ENCODE measurements at regions not wholly inside any gene's neighbourhood (a gene's known extent, or its start where the extent isn't known, plus 50 kb on each side); places are given as distances from the start of the nearest gene placed in this dataset.
A peak's percentile ranks its signal among the peaks of the same experiment; 100 is the strongest.

DNA sequence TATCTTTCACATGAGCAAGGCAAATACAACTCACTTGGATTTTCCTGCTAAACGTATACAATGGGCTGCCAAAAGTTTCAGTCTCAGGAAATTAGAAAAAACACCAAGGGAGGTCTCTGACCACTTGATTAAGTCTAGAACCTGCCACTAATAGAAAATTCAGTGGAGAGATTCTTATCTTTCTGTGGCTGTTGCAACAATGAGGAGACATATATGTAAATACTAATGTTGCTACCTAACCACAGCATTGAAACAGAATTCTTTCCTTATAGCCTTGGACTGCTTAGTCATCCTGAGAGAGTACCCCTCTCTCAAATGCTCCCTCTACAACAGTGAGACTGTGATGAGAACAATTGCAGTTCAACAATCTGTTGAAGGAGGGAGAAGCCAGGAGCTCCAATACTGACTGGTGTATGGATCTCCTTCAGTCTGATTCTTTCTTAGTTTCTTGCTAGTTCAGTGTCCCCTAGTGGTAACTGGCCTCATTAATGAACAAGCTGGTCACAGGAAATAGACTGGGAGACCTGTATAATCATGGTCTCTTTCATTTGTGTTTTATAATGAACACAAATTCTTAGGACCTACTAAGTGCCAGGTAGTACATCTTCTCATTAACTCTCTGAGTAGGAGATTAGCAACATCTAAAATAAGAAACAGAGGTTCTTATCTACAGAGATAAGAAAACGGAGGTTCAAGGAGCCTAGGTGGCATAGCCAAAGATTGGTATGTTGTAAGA lies 164.5 kb downstream of the SLC38A4 start:
- H3K79me2 ChIP-seq (ENCODE audit: insufficient read depth, low read length): no peaks in the 10 kb centered on the region
- peak; percentile 71 for DNase-seq (ENCODE audit: low read depth, low spot score)
- RAD21 ChIA-PET (ENCODE audit: low non-redundant PET in 1 of 2, low total read pairs in 2 of 2, uncharacterized antibody in 2 of 2, unreplicated experiment in 2 of 2): interaction anchor here in 1 of 2 experiments (0.6 to 1.0 kb wide), 3 partner anchors 219 to 277 kb away, joined by 3 to 4 read pairs (median 3); no protein-coding TSS in a partner anchor
- intact Hi-C loops (cut with micrococcal nuclease): loop anchor here (2.0 to 10.0 kb wide), 5 partner anchors 109 to 304 kb away; partner anchors contain the start of gene SLC38A2
- BruUV-seq (replicated peaks): no TSS peak
- H2AFZ ChIP-seq (ENCODE audit: low read depth, low read length, poor library complexity, severe bottlenecking): no peak overlapping the region
- peak; percentile 78 for ATAC-seq
- CTCF ChIA-PET: interaction anchor here (0.6 to 2.1 kb wide), 12 partner anchors 10 to 536 kb away, joined by 3 to 8 read pairs (median 4); no protein-coding TSS in a partner anchor
- H3K27ac ChIP-seq (ENCODE audit: low read depth, low read length): peak overlapping the region; percentile 21; the same call in 1 of the 2 replicates
- POLR2A ChIA-PET: interaction anchor here (0.7 to 1.1 kb wide), 3 partner anchors 105 to 286 kb away, joined by 3 to 7 read pairs (median 4); no protein-coding TSS in a partner anchor
- H3K4me2 ChIP-seq (ENCODE audit: low read length): peak overlapping the region; percentile 29
- no peaks in the 10 kb centered on the region for H3K27me3 ChIP-seq (ENCODE audit: insufficient read depth, low read length)
- H4K20me1 ChIP-seq (ENCODE audit: insufficient read depth): no peaks in the 10 kb centered on the region
- peaks cover 53 to 65% of the 10 kb centered on the region in 2 experiments for H3K4me1 ChIP-seq (ENCODE audit: control insufficient read depth in 1 of 2, insufficient read depth in 2 of 2, low read length in 2 of 2)
- no peaks in the 10 kb centered on the region for H3K9me3 ChIP-seq (ENCODE audit: control insufficient read depth in 1 of 2, insufficient read depth in 1 of 2, low read depth in 1 of 2, low read length in 2 of 2)
- peak overlapping the region; percentile 20; the same call in 1 of the 2 replicates for H3K9ac ChIP-seq (ENCODE audit: low read length)
- no peaks in the 10 kb centered on the region for H3K9me2 ChIP-seq (ENCODE audit: insufficient read depth)
- no peaks in the 10 kb centered on the region for H3K36me3 ChIP-seq (ENCODE audit: control insufficient read depth in 1 of 2, insufficient read depth in 2 of 2, low read length in 2 of 2)
- no peak overlapping the region for H3K4me3 ChIP-seq (replicated peaks in 1 of 2; ENCODE audit: low read depth in 1 of 2, low read length in 2 of 2)
- TF ChIP-seq SIN3A (IDR thresholded peaks at IDR 0.05; ENCODE audit: low read depth) (no peak), ZFX (IDR thresholded peaks at IDR 0.05) (no peak), EZH2phosphoT487 (IDR thresholded peaks at IDR 0.05; ENCODE audit: borderline replicate concordance) (no peak), CEBPB (IDR thresholded peaks at IDR 0.05; ENCODE audit: low read depth) (no peak), JUND (IDR thresholded peaks at IDR 0.05) (no peak; the same call in 1 of the 2 replicates), SP1 (IDR thresholded peaks at IDR 0.05; ENCODE audit: low read depth) (no peak; the same call in 1 of the 2 replicates), POLR2A (IDR thresholded peaks at IDR 0.05; ENCODE audit: borderline replicate concordance, extremely low read depth, insufficient read depth, insufficient read length) (no peak), TCF7L2 (IDR thresholded peaks at IDR 0.05; ENCODE audit: borderline replicate concordance, extremely low read depth, insufficient read depth, insufficient read length) (no peak), EZH2 (IDR thresholded peaks at IDR 0.05) (no peak), POLR2AphosphoS5 (IDR thresholded peaks at IDR 0.05; ENCODE audit: low read depth, low read length) (peak; percentile 37; the same call in 1 of the 2 replicates), RAD21 (IDR thresholded peaks at IDR 0.05; ENCODE audit: low read depth) (peak; percentile 93), EGR1 (IDR thresholded peaks at IDR 0.05; ENCODE audit: low read depth) (no peak), YY1 (IDR thresholded peaks at IDR 0.05; ENCODE audit: extremely low read depth, insufficient replicate concordance, low read depth, low read length) (peak; percentile 42)
- TF ChIP-seq, protein P1, sequence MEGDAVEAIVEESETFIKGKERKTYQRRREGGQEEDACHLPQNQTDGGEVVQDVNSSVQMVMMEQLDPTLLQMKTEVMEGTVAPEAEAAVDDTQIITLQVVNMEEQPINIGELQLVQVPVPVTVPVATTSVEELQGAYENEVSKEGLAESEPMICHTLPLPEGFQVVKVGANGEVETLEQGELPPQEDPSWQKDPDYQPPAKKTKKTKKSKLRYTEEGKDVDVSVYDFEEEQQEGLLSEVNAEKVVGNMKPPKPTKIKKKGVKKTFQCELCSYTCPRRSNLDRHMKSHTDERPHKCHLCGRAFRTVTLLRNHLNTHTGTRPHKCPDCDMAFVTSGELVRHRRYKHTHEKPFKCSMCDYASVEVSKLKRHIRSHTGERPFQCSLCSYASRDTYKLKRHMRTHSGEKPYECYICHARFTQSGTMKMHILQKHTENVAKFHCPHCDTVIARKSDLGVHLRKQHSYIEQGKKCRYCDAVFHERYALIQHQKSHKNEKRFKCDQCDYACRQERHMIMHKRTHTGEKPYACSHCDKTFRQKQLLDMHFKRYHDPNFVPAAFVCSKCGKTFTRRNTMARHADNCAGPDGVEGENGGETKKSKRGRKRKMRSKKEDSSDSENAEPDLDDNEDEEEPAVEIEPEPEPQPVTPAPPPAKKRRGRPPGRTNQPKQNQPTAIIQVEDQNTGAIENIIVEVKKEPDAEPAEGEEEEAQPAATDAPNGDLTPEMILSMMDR (IDR thresholded peaks at IDR 0.05 in 2 of 3, conservative IDR thresholded peaks at IDR 0.05 in 1 of 3; ENCODE audit: borderline replicate concordance in 1 of 3, insufficient read depth in 1 of 3, low read depth in 2 of 3, low read length in 2 of 3): peak; percentile 69 to 87 (median 73); a peak in 5 of 6 replicates
- TF ChIP-seq, protein P2, sequence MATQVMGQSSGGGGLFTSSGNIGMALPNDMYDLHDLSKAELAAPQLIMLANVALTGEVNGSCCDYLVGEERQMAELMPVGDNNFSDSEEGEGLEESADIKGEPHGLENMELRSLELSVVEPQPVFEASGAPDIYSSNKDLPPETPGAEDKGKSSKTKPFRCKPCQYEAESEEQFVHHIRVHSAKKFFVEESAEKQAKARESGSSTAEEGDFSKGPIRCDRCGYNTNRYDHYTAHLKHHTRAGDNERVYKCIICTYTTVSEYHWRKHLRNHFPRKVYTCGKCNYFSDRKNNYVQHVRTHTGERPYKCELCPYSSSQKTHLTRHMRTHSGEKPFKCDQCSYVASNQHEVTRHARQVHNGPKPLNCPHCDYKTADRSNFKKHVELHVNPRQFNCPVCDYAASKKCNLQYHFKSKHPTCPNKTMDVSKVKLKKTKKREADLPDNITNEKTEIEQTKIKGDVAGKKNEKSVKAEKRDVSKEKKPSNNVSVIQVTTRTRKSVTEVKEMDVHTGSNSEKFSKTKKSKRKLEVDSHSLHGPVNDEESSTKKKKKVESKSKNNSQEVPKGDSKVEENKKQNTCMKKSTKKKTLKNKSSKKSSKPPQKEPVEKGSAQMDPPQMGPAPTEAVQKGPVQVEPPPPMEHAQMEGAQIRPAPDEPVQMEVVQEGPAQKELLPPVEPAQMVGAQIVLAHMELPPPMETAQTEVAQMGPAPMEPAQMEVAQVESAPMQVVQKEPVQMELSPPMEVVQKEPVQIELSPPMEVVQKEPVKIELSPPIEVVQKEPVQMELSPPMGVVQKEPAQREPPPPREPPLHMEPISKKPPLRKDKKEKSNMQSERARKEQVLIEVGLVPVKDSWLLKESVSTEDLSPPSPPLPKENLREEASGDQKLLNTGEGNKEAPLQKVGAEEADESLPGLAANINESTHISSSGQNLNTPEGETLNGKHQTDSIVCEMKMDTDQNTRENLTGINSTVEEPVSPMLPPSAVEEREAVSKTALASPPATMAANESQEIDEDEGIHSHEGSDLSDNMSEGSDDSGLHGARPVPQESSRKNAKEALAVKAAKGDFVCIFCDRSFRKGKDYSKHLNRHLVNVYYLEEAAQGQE (IDR thresholded peaks at IDR 0.05; ENCODE audit: low read depth): no peak
- TF ChIP-seq, protein P3, sequence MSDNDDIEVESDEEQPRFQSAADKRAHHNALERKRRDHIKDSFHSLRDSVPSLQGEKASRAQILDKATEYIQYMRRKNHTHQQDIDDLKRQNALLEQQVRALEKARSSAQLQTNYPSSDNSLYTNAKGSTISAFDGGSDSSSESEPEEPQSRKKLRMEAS (IDR thresholded peaks at IDR 0.05): no peak
- TF ChIP-seq, protein P4, sequence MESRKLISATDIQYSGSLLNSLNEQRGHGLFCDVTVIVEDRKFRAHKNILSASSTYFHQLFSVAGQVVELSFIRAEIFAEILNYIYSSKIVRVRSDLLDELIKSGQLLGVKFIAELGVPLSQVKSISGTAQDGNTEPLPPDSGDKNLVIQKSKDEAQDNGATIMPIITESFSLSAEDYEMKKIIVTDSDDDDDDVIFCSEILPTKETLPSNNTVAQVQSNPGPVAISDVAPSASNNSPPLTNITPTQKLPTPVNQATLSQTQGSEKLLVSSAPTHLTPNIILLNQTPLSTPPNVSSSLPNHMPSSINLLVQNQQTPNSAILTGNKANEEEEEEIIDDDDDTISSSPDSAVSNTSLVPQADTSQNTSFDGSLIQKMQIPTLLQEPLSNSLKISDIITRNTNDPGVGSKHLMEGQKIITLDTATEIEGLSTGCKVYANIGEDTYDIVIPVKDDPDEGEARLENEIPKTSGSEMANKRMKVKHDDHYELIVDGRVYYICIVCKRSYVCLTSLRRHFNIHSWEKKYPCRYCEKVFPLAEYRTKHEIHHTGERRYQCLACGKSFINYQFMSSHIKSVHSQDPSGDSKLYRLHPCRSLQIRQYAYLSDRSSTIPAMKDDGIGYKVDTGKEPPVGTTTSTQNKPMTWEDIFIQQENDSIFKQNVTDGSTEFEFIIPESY (IDR thresholded peaks at IDR 0.05; ENCODE audit: extremely low read depth, insufficient replicate concordance, low read length): no peak
- TF ChIP-seq, protein P5, sequence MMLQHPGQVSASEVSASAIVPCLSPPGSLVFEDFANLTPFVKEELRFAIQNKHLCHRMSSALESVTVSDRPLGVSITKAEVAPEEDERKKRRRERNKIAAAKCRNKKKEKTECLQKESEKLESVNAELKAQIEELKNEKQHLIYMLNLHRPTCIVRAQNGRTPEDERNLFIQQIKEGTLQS (IDR thresholded peaks at IDR 0.05): no peak

Data from HCT116 (cell line).